ENCODE measurements at regions not wholly inside any gene's neighbourhood (a gene's known extent, or its start where the extent isn't known, plus 50 kb on each side); places are given as distances from the start of the nearest gene placed in this dataset.

DNA sequence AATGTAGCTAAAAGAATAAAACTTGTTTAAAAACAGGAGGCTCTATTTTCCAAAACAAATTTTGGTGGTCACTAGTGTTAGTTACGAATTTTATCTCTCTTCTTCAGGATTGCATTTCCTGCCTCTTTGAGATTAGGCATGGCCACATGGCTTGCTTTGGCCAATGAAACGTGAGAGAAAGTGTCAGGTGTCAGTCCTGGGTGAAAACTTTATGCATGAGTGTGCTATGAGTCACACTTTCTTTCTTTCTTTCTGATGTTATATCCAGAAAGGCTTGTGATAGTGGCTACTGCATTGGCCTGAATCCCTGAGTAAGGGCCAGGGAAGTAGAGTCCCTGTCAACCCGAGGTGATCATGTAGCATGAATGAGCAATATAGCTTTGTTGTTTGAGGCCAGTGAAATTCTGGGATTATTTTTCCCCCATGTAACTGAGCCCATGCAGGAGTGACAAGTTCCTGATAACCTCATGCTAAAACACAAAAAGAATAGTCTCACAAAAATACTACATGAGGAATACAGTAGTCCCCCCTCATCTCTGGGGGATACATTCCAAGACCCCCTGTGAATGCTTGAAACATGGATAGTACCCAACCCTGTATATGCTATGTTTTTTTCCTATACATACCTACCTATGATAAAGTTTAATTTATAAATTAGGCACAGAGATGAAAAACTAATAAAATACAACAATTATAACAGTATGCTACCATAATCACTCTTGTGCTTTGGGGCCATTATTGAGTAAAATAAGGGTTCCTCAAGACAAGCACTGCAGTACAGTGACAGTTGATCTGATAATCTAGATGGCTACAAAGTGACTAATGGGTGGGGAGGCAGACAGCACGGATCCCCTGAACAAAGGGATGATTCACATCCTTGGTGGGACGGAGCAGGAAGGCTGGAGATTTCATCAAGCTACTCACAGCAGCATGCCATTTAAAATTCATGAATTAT lies 109.5 kb downstream of the CDC42EP3 start:
- TF ChIP-seq CTCF (conservative IDR thresholded peaks at IDR 0.05; ENCODE audit: low read depth, low read length): no peak
- peak; percentile 52; the same call in 1 of the 2 replicates for TF ChIP-seq CEBPB (IDR thresholded peaks at IDR 0.05; ENCODE audit: low read depth, low read length)
- TF ChIP-seq RAD21 (IDR thresholded peaks at IDR 0.05; ENCODE audit: low read length): no peak
- no peak for TF ChIP-seq ELK1 (IDR thresholded peaks at IDR 0.05; ENCODE audit: borderline replicate concordance, low read depth, low read length)
- no peak for TF ChIP-seq POLR2A (IDR thresholded peaks at IDR 0.05; ENCODE audit: low read depth, low read length)
- no peak for TF ChIP-seq MAZ (IDR thresholded peaks at IDR 0.05; ENCODE audit: borderline replicate concordance, low read depth, low read length)
- TF ChIP-seq, protein P1, sequence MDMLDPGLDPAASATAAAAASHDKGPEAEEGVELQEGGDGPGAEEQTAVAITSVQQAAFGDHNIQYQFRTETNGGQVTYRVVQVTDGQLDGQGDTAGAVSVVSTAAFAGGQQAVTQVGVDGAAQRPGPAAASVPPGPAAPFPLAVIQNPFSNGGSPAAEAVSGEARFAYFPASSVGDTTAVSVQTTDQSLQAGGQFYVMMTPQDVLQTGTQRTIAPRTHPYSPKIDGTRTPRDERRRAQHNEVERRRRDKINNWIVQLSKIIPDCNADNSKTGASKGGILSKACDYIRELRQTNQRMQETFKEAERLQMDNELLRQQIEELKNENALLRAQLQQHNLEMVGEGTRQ (IDR thresholded peaks at IDR 0.05; ENCODE audit: low read depth, low read length): peak; percentile 99
- TF ChIP-seq RFX5 (IDR thresholded peaks at IDR 0.05; ENCODE audit: low read depth, low read length): no peak
- no peak for TF ChIP-seq SMC3 (IDR thresholded peaks at IDR 0.05; ENCODE audit: low read depth, low read length)
- no peak for TF ChIP-seq MAFK (IDR thresholded peaks at IDR 0.05; ENCODE audit: low read depth, low read length)
- peak; percentile 85 for TF ChIP-seq FOS (IDR thresholded peaks at IDR 0.05; ENCODE audit: low read depth, low read length)
- no peak for TF ChIP-seq MXI1 (IDR thresholded peaks at IDR 0.05; ENCODE audit: borderline replicate concordance, low read depth, low read length)
- no peak for TF ChIP-seq RCOR1 (IDR thresholded peaks at IDR 0.05; ENCODE audit: insufficient replicate concordance, low read length)

All from IMR-90 (cell line).